Choroid plexus epithelial cell (primary cell): ENCODE measurements at regions not wholly inside any gene's neighbourhood (a gene's known extent, or its start where the extent isn't known, plus 50 kb on each side); places are given as distances from the start of the nearest gene placed in this dataset.

Source experiments
- DNase-seq: peaks from one replicate; pipeline ENCODE4 v3.0.0-alpha.2; 2010; ENCODE audit warnings: low read depth
- H3K4me3 ChIP-seq: 2 replicates; pipeline ENCODE4 v1.5.1; 2011; ENCODE audit warnings: low read depth, mild to moderate bottlenecking, control low read depth, low read length, moderate library complexity
- TF ChIP-seq, protein P1 (sequence below): conservative IDR thresholded peaks from 2 replicates; pipeline ENCODE4 v1.5.1; 2011; ENCODE audit warnings: low read depth, mild to moderate bottlenecking, control low read depth, inconsistent platforms, low read length, moderate library complexity

DNA sequence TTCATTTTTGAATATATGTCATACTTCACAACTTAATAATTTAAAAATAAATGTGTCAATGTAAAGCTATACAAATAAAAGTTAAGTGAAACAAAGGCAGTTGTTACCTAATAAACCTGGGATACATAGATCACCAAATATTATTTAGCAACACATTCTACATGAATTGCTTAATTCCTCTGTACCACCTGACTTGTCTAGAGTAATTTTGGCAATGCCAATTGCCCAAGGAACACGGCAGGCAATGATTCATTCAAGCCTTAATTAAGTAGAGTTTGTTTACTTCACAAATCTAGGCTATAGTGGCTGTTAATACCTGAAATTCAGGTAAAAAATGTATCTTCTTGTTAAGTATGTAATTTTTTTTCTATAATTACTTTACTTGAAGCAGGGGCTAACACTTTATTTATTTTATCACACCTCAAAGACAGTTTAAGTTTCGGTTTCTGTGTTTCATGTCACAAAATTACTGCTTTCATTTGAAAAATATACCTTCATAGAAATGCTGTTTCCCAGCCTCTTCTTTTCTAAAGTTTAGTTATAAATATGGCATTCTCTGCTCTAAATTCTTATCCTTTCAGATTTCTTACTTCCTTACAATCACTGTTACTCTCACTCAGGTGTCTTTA lies 705.7 kb downstream of the SLITRK5 start:
- no peak for DNase-seq
- TF ChIP-seq, protein P1, sequence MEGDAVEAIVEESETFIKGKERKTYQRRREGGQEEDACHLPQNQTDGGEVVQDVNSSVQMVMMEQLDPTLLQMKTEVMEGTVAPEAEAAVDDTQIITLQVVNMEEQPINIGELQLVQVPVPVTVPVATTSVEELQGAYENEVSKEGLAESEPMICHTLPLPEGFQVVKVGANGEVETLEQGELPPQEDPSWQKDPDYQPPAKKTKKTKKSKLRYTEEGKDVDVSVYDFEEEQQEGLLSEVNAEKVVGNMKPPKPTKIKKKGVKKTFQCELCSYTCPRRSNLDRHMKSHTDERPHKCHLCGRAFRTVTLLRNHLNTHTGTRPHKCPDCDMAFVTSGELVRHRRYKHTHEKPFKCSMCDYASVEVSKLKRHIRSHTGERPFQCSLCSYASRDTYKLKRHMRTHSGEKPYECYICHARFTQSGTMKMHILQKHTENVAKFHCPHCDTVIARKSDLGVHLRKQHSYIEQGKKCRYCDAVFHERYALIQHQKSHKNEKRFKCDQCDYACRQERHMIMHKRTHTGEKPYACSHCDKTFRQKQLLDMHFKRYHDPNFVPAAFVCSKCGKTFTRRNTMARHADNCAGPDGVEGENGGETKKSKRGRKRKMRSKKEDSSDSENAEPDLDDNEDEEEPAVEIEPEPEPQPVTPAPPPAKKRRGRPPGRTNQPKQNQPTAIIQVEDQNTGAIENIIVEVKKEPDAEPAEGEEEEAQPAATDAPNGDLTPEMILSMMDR = no peak
- no peak overlapping the region for H3K4me3 ChIP-seq

DNA sequence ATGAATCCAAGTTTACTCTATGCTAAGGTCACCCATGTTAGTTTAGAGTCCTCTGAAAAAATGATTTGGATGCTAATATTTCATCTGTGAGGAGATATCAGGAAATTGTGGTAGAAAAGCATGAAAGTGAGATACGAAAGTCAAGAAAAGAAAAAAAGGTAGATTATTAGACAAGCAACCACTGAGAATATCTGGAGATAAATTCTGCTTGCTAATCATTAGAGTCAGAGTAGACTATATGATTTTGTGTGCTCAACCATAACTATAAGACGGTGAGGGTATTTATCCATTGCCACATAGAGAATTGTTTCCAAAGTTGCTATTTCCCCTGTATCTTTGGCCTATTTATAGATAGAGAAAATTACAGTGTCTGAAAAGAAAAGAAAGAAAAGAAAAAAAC lies 706.7 kb downstream of the SLITRK5 start:
- DNase-seq = no peak
- TF ChIP-seq, protein P1 = no peak
- no peak overlapping the region for H3K4me3 ChIP-seq

- DNase-seq = no peak
- TF ChIP-seq, protein P1 = no peak
- H3K4me3 ChIP-seq = no peak overlapping the region
These were observed 713.4 kb downstream of the SLITRK5 start for GRCh38 chr13:88384542-88384941.

- H3K4me3 ChIP-seq = no peak overlapping the region
- TF ChIP-seq, protein P1 = no peak
- DNase-seq = no peak
These were observed 724.6 kb downstream of the SLITRK5 start for GRCh38 chr13:88395804-88396203.

DNA sequence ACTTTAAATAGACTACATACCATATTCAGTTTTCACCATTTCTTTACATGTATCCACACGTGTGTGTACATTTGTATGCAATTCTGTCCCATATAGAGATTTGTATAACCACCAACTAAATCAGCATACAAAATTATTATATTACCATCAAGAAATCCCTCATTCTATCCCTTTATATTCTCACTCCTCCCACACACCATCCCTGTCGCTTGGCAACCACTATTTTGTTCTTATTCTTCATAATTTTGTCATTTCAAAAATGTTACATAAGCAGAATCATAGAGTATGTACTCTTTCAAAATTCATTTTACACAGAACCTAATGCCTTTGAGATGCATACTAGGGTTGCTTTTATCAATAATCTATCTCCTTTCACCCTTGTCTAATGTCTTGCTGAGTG lies 740.5 kb downstream of the SLITRK5 start:
- TF ChIP-seq, protein P1 = no peak
- no peak for DNase-seq
- no peak overlapping the region for H3K4me3 ChIP-seq

- H3K4me3 ChIP-seq = no peak overlapping the region
- TF ChIP-seq, protein P1 = no peak
- DNase-seq = no peak
These were observed 746.6 kb downstream of the SLITRK5 start for GRCh38 chr13:88417801-88418200.

GRCh38 chr13:88424463-88424862 lies 753.3 kb downstream of the SLITRK5 start:
- DNase-seq = no peak
- TF ChIP-seq, protein P1 = no peak
- no peak overlapping the region for H3K4me3 ChIP-seq
